ENCODE measurements at regions not wholly inside any gene's neighbourhood (a gene's known extent, or its start where the extent isn't known, plus 50 kb on each side); places are given as distances from the start of the nearest gene placed in this dataset.
"Not testable (repeated sequence)": the region's sequence is repeated elsewhere in the genome, so short reads cannot be mapped to it uniquely, and the experiment has no call there.

- no peaks in the 10 kb centered on the region for H3K79me2 ChIP-seq (ENCODE audit: low read length)
- no peaks in the 10 kb centered on the region for H3K9me3 ChIP-seq (ENCODE audit: low read length)
- no peaks in the 10 kb centered on the region for H3K36me3 ChIP-seq (ENCODE audit: low read depth, low read length)
- DNase-seq, result no peak
- no peak overlapping the region for H3K4me2 ChIP-seq (ENCODE audit: low read length)
- H2AFZ ChIP-seq (ENCODE audit: low read length), result no peak overlapping the region
- no peaks in the 10 kb centered on the region for H3K9me2 ChIP-seq (replicated peaks; ENCODE audit: low read length)
- no peak for TF ChIP-seq EZH2phosphoT487 (IDR thresholded peaks at IDR 0.05; ENCODE audit: borderline replicate concordance, low read length)
- no peak for TF ChIP-seq CTCF (conservative IDR thresholded peaks at IDR 0.05; ENCODE audit: low read depth, low read length)
- no peak for TF ChIP-seq EZH2 (IDR thresholded peaks at IDR 0.05; ENCODE audit: low read length, unreplicated experiment)
- BruUV-seq (replicated peaks), result no TSS peak
- ATAC-seq, result no peak
- H3K4me3 ChIP-seq (ENCODE audit: low read length), result no peak overlapping the region
- no peaks in the 10 kb centered on the region for H3K4me1 ChIP-seq (ENCODE audit: insufficient read depth, low read length)
- no peak overlapping the region for H3K27ac ChIP-seq (ENCODE audit: low read length)
- intact Hi-C loops (cut with micrococcal nuclease), result no loop called here
- no peak overlapping the region for H3K9ac ChIP-seq (ENCODE audit: low read length)
- H3F3A ChIP-seq (ENCODE audit: low read length, unreplicated experiment), result no peaks in the 10 kb centered on the region
- CTCF ChIA-PET, result no interaction called here
- peaks cover 6% of the 10 kb centered on the region; the same call in 1 of the 2 replicates for H3K27me3 ChIP-seq (ENCODE audit: low read length)
- no peaks in the 10 kb centered on the region for H4K20me1 ChIP-seq (ENCODE audit: low read length)
- POLR2A ChIA-PET (ENCODE audit: unreplicated experiment), result no interaction called here
Observed at GRCh38 chr14:45553981-45554380, 301.0 kb upstream of the MIS18BP1 start.

DNA sequence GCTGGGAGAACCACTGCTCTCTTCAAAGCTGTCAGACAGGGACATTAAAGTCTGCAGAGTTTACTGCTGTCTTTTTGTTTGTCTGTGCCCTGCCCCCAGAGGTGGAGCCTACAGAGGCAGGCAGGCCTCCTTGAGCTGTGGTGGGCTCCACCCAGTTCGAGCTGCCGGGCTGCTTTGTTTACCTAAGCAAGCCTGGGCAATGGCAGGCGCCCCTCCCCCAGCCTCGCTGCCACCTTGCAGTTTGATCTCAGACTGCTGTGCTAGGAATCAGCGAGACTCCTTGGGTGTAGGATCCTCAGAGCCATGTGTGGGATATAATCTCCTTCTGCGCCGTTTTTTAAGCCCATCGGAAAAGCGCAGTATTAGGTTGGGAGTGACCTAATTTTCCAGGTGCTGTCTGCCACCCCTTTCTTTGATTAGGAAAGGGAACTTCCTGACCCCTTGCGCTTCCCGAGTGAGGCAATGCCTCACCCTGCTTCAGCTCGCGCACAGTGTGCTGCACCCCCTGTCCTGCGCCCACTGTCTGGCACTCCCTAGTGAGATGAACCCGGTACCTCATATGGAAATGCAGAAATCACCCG, 298.3 kb upstream of the MIS18BP1 start:
- peak overlapping the region; percentile 44; the same call in 1 of the 2 replicates for H3K4me3 ChIP-seq (ENCODE audit: low read length)
- POLR2A ChIA-PET (ENCODE audit: unreplicated experiment); intact Hi-C loops (cut with micrococcal nuclease); H3F3A ChIP-seq (ENCODE audit: low read length, unreplicated experiment); DNase-seq; H3K9me2 ChIP-seq (replicated peaks; ENCODE audit: low read length); H3K36me3 ChIP-seq (ENCODE audit: low read depth, low read length); H3K79me2 ChIP-seq (ENCODE audit: low read length); H4K20me1 ChIP-seq (ENCODE audit: low read length); H3K9me3 ChIP-seq (ENCODE audit: low read length); H3K9ac ChIP-seq (ENCODE audit: low read length); ATAC-seq; H3K4me1 ChIP-seq (ENCODE audit: insufficient read depth, low read length); BruUV-seq (replicated peaks); CTCF ChIA-PET; H3K27me3 ChIP-seq (ENCODE audit: low read length); H3K27ac ChIP-seq (ENCODE audit: low read length): not testable (repeated sequence)
- H2AFZ ChIP-seq (ENCODE audit: low read length), result peak overlapping the region; percentile 34; the same call in 1 of the 2 replicates
- H3K4me2 ChIP-seq (ENCODE audit: low read length), result peak overlapping the region; percentile 62

DNA sequence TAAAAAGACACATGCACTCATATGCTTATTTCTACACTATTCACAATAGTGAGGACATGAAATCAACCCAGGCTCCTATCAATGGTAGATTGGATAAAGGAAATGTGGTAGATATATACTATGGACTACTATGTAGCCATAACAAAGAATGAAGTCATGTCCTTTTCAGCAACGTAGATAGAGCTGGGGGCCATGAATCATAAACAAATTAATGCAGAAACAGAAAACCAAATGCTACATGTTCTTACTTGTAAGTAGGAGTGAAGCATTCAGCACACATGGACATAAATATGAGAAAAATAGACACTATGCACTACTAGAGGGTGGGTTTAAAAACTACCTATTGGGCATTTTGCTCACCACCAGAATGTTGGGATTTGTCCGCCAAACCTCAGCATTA, 278.0 kb upstream of the MIS18BP1 start:
- H3K79me2 ChIP-seq (ENCODE audit: low read length), result no peaks in the 10 kb centered on the region
- ATAC-seq (no peak), DNase-seq (no peak)
- no peak overlapping the region for H3K9ac ChIP-seq (ENCODE audit: low read length)
- H2AFZ ChIP-seq (ENCODE audit: low read length), result no peak overlapping the region
- POLR2A ChIA-PET (ENCODE audit: unreplicated experiment), result no interaction called here
- H3K4me3 ChIP-seq (ENCODE audit: low read length), result no peak overlapping the region
- no peak overlapping the region for H3K4me2 ChIP-seq (ENCODE audit: low read length)
- TF ChIP-seq EZH2 (IDR thresholded peaks at IDR 0.05; ENCODE audit: low read length, unreplicated experiment) (no peak), EZH2phosphoT487 (IDR thresholded peaks at IDR 0.05; ENCODE audit: borderline replicate concordance, low read length) (no peak), CTCF (conservative IDR thresholded peaks at IDR 0.05; ENCODE audit: low read depth, low read length) (no peak)
- peaks cover 40% of the 10 kb centered on the region for H3K27me3 ChIP-seq (ENCODE audit: low read length)
- no peak overlapping the region for H3K27ac ChIP-seq (ENCODE audit: low read length)
- intact Hi-C loops (cut with micrococcal nuclease), result no loop called here
- H3K9me2 ChIP-seq (replicated peaks; ENCODE audit: low read length), result no peaks in the 10 kb centered on the region
- CTCF ChIA-PET, result no interaction called here
- H3K36me3 ChIP-seq (ENCODE audit: low read depth, low read length), result no peaks in the 10 kb centered on the region
- no peaks in the 10 kb centered on the region for H3F3A ChIP-seq (ENCODE audit: low read length, unreplicated experiment)
- peaks cover 9% of the 10 kb centered on the region; the same call in 1 of the 2 replicates for H3K4me1 ChIP-seq (ENCODE audit: insufficient read depth, low read length)
- no peaks in the 10 kb centered on the region for H4K20me1 ChIP-seq (ENCODE audit: low read length)
- BruUV-seq (replicated peaks), result no TSS peak
- no peaks in the 10 kb centered on the region for H3K9me3 ChIP-seq (ENCODE audit: low read length)
